Naive thymus-derived CD8-positive, alpha-beta T cell (primary cell): ENCODE measurements at regions not wholly inside any gene's neighbourhood (a gene's known extent, or its start where the extent isn't known, plus 50 kb on each side); places are given as distances from the start of the nearest gene placed in this dataset.
"Not testable (repeated sequence)": the region's sequence is repeated elsewhere in the genome, so short reads cannot be mapped to it uniquely, and the experiment has no call there.

ENCODE experiments used
- ATAC-seq, 2 donors: fragments of 150-1000 bp; cut with Tn5 transposase in 1 of 2; sonication (Bioruptor Pico), chemical (Tn5 transposase) in 1 of 2; 1 replicate in 1 of 2; 2 replicates in 1 of 2; pipeline ENCODE4 v1.10.0; 2021; ENCODE audit warnings: mild to moderate bottlenecking in 2 of 2, moderate library complexity in 2 of 2
- POLR2A ChIA-PET: fragments of 350-600 bp; sonication (Branson Sonifier 250); formaldehyde crosslinking; loops from one replicate; lab custom pipeline; 2021; ENCODE audit warnings: antibody characterized with exemption; lab: Charles Lee
- DNase-seq, 10 donors: peaks; one replicate each; pipeline versions ENCODE4 v3.0.0 to v3.0.0-alpha.2; 2020 to 2022
- H3K27ac Mint-ChIP-seq, 10 donors: one replicate each; pipeline ENCODE4 v1.8.0; 2020 to 2022; ENCODE audit warnings: mild to moderate bottlenecking in 10 of 10, mixed read lengths in 10 of 10, moderate library complexity in 4 of 10, inconsistent platforms in 1 of 10
- H3K27me3 Mint-ChIP-seq, 5 donors: one replicate each; pipeline ENCODE4 v1.8.0; 2021 to 2022; ENCODE audit warnings: mixed read lengths in 5 of 5
- H3K36me3 Mint-ChIP-seq, 3 donors: one replicate each; pipeline ENCODE4 v1.8.0; 2020 to 2022; ENCODE audit warnings: mixed read lengths in 3 of 3, mild to moderate bottlenecking in 2 of 3, inconsistent platforms in 1 of 3
- H3K4me1 Mint-ChIP-seq, 4 donors: one replicate each; pipeline ENCODE4 v1.8.0; 2021 to 2022; ENCODE audit warnings: mixed read lengths in 4 of 4
- H3K4me3 Mint-ChIP-seq, 10 donors: one replicate each; pipeline ENCODE4 v1.8.0; 2020 to 2022; ENCODE audit warnings: mild to moderate bottlenecking in 10 of 10, mixed read lengths in 10 of 10, moderate library complexity in 6 of 10, inconsistent platforms in 1 of 10
- H3K9me3 Mint-ChIP-seq, 9 donors: one replicate each; pipeline ENCODE4 v1.8.0; 2020 to 2022; ENCODE audit warnings: mixed read lengths in 9 of 9, mild to moderate bottlenecking in 3 of 9, inconsistent platforms in 1 of 9, moderate library complexity in 1 of 9

DNA sequence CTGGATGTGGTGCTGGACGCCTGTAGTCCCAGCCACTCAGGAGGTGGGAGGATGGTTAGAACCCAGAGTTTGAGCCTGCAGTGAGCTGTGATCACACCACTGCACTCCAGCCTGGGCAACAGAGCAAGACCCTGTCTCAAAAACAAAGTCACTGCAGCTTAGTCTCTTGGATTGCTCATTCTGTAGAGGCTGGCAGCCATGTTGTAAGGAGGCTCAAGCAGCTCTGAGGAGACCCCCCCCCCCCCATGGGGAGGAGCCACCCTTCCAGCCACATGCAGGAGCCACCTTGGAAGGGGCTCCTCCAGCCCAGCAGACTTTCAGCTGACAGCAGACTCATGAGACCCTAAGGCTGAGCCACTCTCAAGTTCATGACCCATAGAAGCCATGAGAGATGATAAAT, 68.4 kb downstream of the FOXL3 start:
- H3K27ac Mint-ChIP-seq, result peak overlapping the region in 4 of 10 donors; percentile 18 to 79 (median 49)
- peaks cover 0 to 5% (median 0%) of the 10 kb centered on the region in 9 donors for H3K9me3 Mint-ChIP-seq
- no peak for DNase-seq
- peaks cover 0 to 2% (median 0%) of the 10 kb centered on the region in 5 donors for H3K27me3 Mint-ChIP-seq
- POLR2A ChIA-PET, result interaction anchor here (1.1 to 2.0 kb wide), 3 partner anchors 247 to 517 kb away, joined by 3 to 5 read pairs (median 3); partner anchors contain the start of gene GET4
- peak overlapping the region in 3 of 10 donors; percentile 26 to 36 (median 28) for H3K4me3 Mint-ChIP-seq
- no peak for ATAC-seq
- peaks cover 23 to 54% (median 36%) of the 10 kb centered on the region in 4 donors for H3K4me1 Mint-ChIP-seq
- no peaks in the 10 kb centered on the region for H3K36me3 Mint-ChIP-seq

DNA sequence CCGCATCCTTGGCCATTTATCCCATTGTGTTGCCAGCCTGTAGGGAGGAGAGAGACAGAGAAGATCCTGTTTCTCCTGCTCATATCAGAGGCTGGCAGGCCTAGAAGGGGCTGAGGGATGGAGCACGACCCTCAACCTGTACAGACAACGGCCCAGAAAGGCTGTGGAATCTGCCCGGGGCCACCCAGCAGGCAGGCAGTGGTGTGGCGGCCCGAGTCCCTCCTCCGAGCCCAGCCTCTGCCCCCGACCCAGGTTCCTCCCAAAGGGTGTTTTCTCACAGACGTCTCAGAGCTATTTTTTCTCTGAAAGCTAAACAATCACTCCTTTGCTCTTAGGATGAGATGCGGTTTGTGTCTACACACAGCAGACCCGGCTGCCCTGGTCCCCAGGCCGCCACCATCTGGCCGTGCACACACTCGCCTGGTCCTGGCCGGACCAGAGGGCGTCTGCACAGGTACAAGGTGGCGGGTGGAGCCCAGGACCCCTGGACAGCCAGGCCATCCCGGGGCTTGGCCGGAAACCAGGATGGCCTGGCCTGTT, 69.3 kb downstream of the FOXL3 start:
- H3K9me3 Mint-ChIP-seq, result peaks cover 0 to 5% (median 0%) of the 10 kb centered on the region in 9 donors
- H3K4me1 Mint-ChIP-seq, result peaks cover 31 to 61% (median 45%) of the 10 kb centered on the region in 4 donors
- H3K4me3 Mint-ChIP-seq, result peak overlapping the region in 6 of 10 donors; percentile 11 to 89 (median 35)
- ATAC-seq (no peak), DNase-seq (peak in 2 of 10 donors; percentile 2 to 35)
- H3K36me3 Mint-ChIP-seq, result no peaks in the 10 kb centered on the region
- peaks cover 0 to 2% (median 0%) of the 10 kb centered on the region in 5 donors for H3K27me3 Mint-ChIP-seq
- peak overlapping the region in 4 of 10 donors; percentile 6 to 57 (median 39) for H3K27ac Mint-ChIP-seq
- POLR2A ChIA-PET, result interaction anchor here (0.8 to 2.0 kb wide), 6 partner anchors 8 to 516 kb away, joined by 3 to 15 read pairs (median 4); partner anchors contain the start of gene GET4

DNA sequence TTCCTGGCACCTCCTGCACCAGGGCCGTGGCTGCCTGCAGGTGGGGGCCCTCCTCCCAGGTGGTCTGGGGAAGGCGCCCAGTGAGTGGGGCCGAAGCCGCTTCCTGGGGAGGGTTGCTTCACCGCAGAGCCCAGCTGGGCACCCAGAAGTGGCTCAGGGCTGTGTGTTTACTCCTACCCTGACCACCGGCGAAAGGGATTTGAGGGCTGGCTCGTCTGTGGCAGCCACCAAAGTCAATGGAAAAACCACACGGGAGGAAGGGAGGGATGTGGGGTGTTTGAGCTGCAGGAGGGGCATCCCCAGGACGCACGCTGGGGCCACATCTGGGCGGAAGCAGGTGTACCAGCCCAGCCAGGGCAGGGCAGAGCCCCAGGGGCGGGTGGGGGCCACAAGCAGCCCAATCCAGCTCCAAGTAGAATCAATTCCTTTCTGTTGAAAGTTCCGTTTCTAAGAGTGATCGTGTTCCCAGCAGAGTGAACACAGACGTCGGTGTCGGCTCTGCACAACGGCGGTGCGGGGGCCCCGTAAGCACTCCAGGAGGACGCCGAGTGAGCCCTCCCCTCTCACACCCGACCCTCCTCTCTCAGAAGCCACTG, 69.9 kb downstream of the FOXL3 start:
- H3K4me1 Mint-ChIP-seq, result peaks cover 34 to 67% (median 51%) of the 10 kb centered on the region in 4 donors
- peak; percentile 37 to 48 for ATAC-seq
- H3K4me3 Mint-ChIP-seq, result peak overlapping the region; percentile 68 to 89 (median 82)
- DNase-seq, result peak in 5 of 10 donors; percentile 24 to 63 (median 31)
- POLR2A ChIA-PET, result interaction anchor here (0.6 to 2.0 kb wide), 7 partner anchors 8 to 311 kb away, joined by 3 to 15 read pairs (median 4); no protein-coding TSS in a partner anchor
- no peaks in the 10 kb centered on the region for H3K36me3 Mint-ChIP-seq
- peaks cover 0 to 5% (median 0%) of the 10 kb centered on the region in 9 donors for H3K9me3 Mint-ChIP-seq
- peaks cover 0 to 2% (median 0%) of the 10 kb centered on the region in 5 donors for H3K27me3 Mint-ChIP-seq
- H3K27ac Mint-ChIP-seq, result peak overlapping the region; percentile 73 to 94 (median 90)

DNA sequence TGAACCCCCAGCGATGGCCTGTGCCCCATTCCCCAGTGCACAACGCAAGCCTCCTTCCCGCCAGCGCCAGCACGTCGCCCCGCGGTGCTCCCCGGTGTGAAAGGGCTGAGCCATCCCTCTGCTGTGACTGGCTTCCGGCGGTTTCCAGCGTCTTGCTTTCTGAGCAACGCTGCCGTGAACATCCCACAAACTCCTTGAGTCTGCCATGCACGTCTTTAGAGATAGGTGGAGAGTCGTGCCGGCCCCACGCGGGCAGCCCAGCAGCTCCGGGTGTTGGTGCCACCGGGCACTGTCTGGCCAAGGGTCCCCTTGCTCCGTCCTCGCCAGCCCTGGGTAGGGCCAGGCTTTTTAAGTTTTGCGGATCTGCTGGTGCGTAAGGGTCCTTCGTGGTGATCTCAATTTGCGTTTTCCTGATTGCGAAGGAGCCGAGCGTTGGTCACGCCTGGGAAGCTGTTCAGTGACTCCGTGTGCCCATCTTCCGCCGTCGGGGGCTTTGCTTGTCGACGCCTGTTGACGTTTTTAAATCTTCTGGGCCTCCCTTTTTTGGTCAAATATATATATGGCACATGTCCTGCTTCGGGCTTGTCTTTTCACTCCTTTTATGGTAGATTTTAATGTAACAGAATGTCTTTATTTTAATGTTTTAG, 70.6 kb downstream of the FOXL3 start:
- POLR2A ChIA-PET, result interaction anchor here (0.6 to 2.0 kb wide), 7 partner anchors 9 to 310 kb away, joined by 3 to 15 read pairs (median 4); no protein-coding TSS in a partner anchor
- H3K4me3 Mint-ChIP-seq, result peak overlapping the region; percentile 68 to 89 (median 82)

DNA sequence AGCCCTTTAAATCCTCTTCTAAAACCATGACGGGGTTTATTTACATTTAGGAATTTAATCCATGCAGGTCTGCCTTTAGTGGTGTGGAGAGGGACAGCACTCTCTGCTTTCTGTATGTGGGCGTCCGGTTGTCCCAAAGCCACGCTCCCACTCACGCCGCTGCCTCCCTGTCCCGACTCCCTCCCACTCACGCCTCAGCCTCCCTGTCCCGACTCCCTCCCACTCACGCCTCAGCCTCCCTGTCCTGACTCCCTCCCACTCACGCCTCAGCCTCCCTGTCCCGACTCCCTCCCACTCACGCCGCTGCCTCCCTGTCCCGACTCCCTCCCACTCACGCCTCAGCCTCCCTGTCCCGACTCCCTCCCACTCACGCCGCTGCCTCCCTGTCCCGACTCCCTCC, 71.2 kb downstream of the FOXL3 start:
- Mint-ChIP-seq H3K4me1 (peaks cover 41 to 80% (median 64%) of the 10 kb centered on the region in 4 donors), H3K4me3 (peak overlapping the region in 6 of 10 donors; percentile 37 to 89 (median 85)), H3K27ac (peak overlapping the region in 8 of 10 donors; percentile 43 to 94 (median 90))
- not testable (repeated sequence) for ATAC-seq, H3K27me3 Mint-ChIP-seq, H3K36me3 Mint-ChIP-seq, H3K9me3 Mint-ChIP-seq
- POLR2A ChIA-PET, result interaction anchor here (2.0 kb wide), 1 partner anchor 9 kb away, joined by 15 read pairs; no protein-coding TSS in a partner anchor
- peak in 1 of 10 donors; percentile 57 for DNase-seq

More for the DNA sequence above, 70.6 kb downstream of the FOXL3 start:
- Mint-ChIP-seq H3K4me1 (peaks cover 36 to 74% (median 58%) of the 10 kb centered on the region in 4 donors), H3K9me3 (peaks cover 0 to 5% (median 0%) of the 10 kb centered on the region in 9 donors), H3K36me3 (no peaks in the 10 kb centered on the region), H3K27me3 (peaks cover 0 to 2% (median 0%) of the 10 kb centered on the region in 5 donors), H3K27ac (peak overlapping the region; percentile 73 to 94 (median 90))
- ATAC-seq, result peak; percentile 48 to 52
- DNase-seq, result peak in 6 of 10 donors; percentile 18 to 68 (median 45)

DNA sequence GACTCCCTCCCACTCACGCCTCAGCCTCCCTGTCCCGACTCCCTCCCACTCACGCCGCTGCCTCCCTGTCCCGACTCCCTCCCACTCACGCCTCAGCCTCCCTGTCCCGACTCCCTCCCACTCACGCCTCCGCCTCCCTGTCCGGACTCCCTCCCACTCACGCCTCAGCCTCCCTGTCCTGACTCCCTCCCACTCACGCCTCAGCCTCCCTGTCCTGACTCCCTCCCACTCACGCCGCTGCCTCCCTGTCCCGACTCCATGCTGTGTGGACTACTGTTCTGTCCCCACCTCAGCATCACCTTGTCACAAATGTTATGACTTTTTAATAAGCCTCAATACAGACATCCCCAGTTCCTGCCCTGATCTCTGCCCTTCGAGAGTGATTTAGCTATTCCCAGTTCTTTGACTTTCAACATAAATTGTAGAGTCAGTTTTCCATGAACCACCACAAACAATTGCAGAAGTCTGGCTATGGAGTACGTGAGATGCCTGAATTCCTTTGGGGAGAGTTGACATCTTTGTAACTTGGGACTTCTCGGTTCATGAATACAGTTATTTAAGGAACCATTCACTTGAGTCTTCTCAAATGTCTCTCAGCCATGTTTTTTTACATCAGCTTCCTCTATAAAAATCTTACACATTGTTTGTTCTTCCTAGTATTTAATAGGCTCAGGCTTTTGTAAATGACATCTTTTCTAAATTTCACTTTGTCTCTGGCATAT, 71.9 kb downstream of the FOXL3 start:
- ATAC-seq (no peak), DNase-seq (peak in 1 of 10 donors; percentile 10)
- Mint-ChIP-seq H3K9me3 (peaks cover 0 to 5% (median 0%) of the 10 kb centered on the region in 9 donors), H3K27ac (peak overlapping the region; percentile 84 to 97 (median 94)), H3K27me3 (peaks cover 0 to 9% (median 0%) of the 10 kb centered on the region in 5 donors), H3K4me3 (peak overlapping the region; percentile 62 to 88 (median 79)), H3K36me3 (no peaks in the 10 kb centered on the region), H3K4me1 (peaks cover 48 to 86% (median 71%) of the 10 kb centered on the region in 4 donors)
- POLR2A ChIA-PET, result interaction anchor here (0.6 to 5.2 kb wide), 14 partner anchors 8 to 514 kb away, joined by 3 to 79 read pairs (median 4); no protein-coding TSS in a partner anchor

DNA sequence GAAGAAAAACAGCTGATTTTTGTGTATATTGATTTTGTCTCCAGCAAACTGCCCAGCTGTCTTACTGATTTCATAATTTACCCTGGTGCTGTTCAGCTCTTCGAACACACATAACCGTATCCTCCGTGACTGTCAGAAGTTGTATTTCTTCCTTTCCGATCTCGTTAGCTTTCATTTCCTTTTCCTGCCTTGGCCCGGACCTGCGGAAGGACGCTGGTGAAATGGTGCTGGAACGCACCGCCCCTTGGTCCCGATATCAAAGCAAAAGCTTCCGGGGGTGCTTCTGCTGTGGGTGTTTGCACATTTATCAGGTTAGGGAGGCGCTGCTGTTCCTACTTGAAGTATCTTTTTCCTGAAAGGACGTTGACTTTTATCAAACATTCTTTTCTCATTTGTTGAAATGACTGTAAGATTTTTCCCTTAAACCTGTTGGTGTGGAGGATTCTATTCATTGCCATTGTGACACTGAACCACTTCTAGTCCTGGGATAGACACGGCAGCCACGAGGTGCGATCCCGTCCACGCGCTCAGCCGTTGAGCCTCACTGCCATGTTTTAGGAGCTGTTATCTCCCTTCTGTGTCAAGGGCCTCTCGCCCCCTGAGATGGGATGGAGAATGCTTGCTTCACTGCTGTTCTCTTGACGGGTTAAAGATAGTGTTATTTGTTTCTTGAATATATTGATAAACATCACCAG, 72.6 kb downstream of the FOXL3 start:
- POLR2A ChIA-PET, result interaction anchor here (0.5 to 5.2 kb wide), 16 partner anchors 9 to 513 kb away, joined by 3 to 79 read pairs (median 4); no protein-coding TSS in a partner anchor
- H3K9me3 Mint-ChIP-seq, result peaks cover 0 to 3% (median 0%) of the 10 kb centered on the region in 9 donors
- ATAC-seq, result peak; percentile 61 to 68
- peaks cover 51 to 85% (median 72%) of the 10 kb centered on the region in 4 donors for H3K4me1 Mint-ChIP-seq
- H3K27me3 Mint-ChIP-seq, result peaks cover 0 to 9% (median 0%) of the 10 kb centered on the region in 5 donors
- no peaks in the 10 kb centered on the region for H3K36me3 Mint-ChIP-seq
- DNase-seq, result peak; percentile 28 to 76 (median 60)
- H3K4me3 Mint-ChIP-seq, result peak overlapping the region; percentile 62 to 88 (median 79)
- H3K27ac Mint-ChIP-seq, result peak overlapping the region; percentile 84 to 97 (median 94)

DNA sequence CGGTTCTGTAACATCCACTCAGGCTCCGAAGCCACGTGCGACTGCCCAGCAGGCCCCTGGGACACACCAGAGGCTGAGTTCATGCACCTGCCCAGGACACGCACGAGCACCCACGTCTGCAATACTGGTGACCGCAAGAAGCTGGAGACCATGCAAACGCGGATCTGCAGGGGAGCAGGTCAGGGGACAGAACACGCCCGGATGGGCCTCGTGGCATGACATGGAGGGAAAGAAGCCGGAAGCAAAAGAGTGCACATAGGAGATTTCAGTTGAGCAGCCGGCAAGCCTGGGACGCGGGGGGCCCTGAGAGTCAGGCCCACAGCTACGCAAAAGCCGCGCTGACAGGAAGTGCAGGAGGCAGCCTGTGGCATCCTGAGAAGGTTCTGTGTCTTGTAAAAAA, 73.7 kb downstream of the FOXL3 start:
- ATAC-seq, result peak; percentile 67 to 75
- Mint-ChIP-seq H3K9me3 (peaks cover 0 to 1% (median 0%) of the 10 kb centered on the region in 9 donors), H3K36me3 (no peaks in the 10 kb centered on the region), H3K4me3 (peak overlapping the region; percentile 34 to 88 (median 76)), H3K27ac (peak overlapping the region; percentile 84 to 97 (median 94)), H3K4me1 (peaks cover 48 to 75% (median 69%) of the 10 kb centered on the region in 4 donors), H3K27me3 (peaks cover 0 to 9% (median 0%) of the 10 kb centered on the region in 5 donors)
- peak; percentile 42 to 81 (median 64) for DNase-seq
- POLR2A ChIA-PET, result interaction anchor here (0.9 to 5.2 kb wide), 9 partner anchors 9 to 408 kb away, joined by 3 to 79 read pairs (median 4); no protein-coding TSS in a partner anchor

DNA sequence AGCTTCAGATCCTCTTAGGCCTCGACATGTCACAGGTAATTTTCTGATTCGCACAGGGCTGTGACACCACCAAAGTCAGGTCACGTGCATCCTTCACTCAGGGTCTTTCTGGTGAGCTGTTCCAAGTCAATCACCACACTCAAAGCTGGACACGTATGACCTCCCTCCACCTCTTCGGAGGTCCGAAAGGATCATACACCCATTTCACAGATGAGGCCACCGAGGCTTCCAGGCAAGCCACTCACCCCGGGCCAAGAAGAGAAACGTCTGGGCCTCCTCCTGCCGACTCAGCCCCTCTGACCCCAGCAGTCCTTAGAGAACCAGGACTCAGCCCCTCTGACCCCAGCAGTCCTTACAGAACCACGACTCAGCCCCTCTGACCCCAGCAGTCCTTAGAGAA, 74.6 kb downstream of the FOXL3 start:
- Mint-ChIP-seq H3K4me3 (peak overlapping the region in 6 of 10 donors; percentile 18 to 83 (median 64)), H3K9me3 (no peaks in the 10 kb centered on the region), H3K36me3 (no peaks in the 10 kb centered on the region), H3K4me1 (peaks cover 48 to 70% (median 69%) of the 10 kb centered on the region in 4 donors), H3K27me3 (peaks cover 0 to 9% (median 0%) of the 10 kb centered on the region in 5 donors), H3K27ac (peak overlapping the region; percentile 84 to 97 (median 94))
- no peak for ATAC-seq
- DNase-seq, result peak in 2 of 10 donors; percentile 0 to 30
- POLR2A ChIA-PET, result interaction anchor here (0.9 to 5.2 kb wide), 3 partner anchors 11 to 254 kb away, joined by 3 to 79 read pairs (median 11); no protein-coding TSS in a partner anchor

DNA sequence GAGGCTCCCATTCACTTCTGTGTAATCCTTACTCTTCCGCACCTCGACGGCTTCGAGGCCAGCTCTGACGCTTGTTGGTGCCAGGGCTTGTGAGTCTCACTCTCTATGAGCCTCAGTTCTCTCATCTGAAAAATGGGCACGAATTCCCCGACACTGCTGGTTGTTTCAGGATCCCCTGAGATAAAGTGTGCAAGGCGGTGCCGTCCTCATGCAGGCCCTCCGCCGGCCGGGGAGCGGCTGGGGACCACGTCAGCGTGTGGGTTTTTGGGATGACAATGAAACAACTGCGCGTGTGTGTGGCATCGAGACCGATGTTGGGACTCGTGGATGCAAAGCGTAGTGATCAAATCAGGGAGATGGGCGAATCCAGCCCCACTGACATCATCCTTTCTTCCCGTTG, 75.6 kb downstream of the FOXL3 start:
- POLR2A ChIA-PET, result interaction anchor here (0.7 to 5.2 kb wide), 4 partner anchors 11 to 55 kb away, joined by 3 to 79 read pairs (median 3); no protein-coding TSS in a partner anchor
- no peaks in the 10 kb centered on the region for H3K36me3 Mint-ChIP-seq
- ATAC-seq (no peak), DNase-seq (peak in 1 of 10 donors; percentile 35)
- H3K9me3 Mint-ChIP-seq, result no peaks in the 10 kb centered on the region
- peaks cover 45 to 63% (median 61%) of the 10 kb centered on the region in 4 donors for H3K4me1 Mint-ChIP-seq
- H3K27ac Mint-ChIP-seq, result peak overlapping the region in 9 of 10 donors; percentile 56 to 93 (median 79)
- peak overlapping the region in 9 of 10 donors; percentile 55 to 89 (median 80) for H3K4me3 Mint-ChIP-seq
- peaks cover 0 to 7% (median 0%) of the 10 kb centered on the region in 5 donors for H3K27me3 Mint-ChIP-seq
